ENCODE measurements at regions not wholly inside any gene's neighbourhood (a gene's known extent, or its start where the extent isn't known, plus 50 kb on each side); places are given as distances from the start of the nearest gene placed in this dataset.

DNA sequence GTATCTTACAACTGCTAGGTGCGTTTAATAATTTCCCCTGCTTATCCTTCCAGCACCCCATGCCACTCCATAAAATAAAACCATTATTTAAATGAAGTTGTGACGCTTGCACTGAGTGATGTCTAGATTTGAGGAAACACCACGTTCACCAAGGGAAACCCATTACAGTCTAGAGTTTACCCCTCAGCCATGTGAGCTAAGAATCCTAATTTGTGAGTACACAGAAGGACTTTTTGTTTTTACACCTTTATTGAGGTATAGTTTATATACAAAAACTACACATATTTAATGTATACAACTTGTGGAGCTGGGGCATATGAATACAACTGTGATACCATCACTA is 326.8 kb downstream of the RAPGEF2 start:
- no peak for DNase-seq (ENCODE audit: low spot score)
- CTCF ChIA-PET = no interaction called here
- Histone ChIP-seq H3K36me3 (ENCODE audit: insufficient read depth, low read length, poor library complexity, severe bottlenecking) (no peaks in the 10 kb centered on the region), H3K9me3 (ENCODE audit: low read depth, low read length, poor library complexity, severe bottlenecking) (no peaks in the 10 kb centered on the region), H3K27me3 (replicated peaks; ENCODE audit: insufficient read depth, low read depth, low read length, poor library complexity) (no peaks in the 10 kb centered on the region), H3K4me1 (ENCODE audit: insufficient read depth, low read length, poor library complexity, severe bottlenecking) (peaks cover 4% of the 10 kb centered on the region), H3K4me3 (ENCODE audit: low read depth, low read length, poor library complexity, severe bottlenecking) (no peak overlapping the region), H3K27ac (ENCODE audit: low read depth, low read length, poor library complexity, severe bottlenecking) (no peak overlapping the region)
- no TSS peak for BruUV-seq (replicated peaks)
- no peak for TF ChIP-seq EZH2 (IDR thresholded peaks at IDR 0.05; ENCODE audit: borderline replicate concordance, low read depth, low read length, poor library complexity, severe bottlenecking)
- TF ChIP-seq, protein P1, sequence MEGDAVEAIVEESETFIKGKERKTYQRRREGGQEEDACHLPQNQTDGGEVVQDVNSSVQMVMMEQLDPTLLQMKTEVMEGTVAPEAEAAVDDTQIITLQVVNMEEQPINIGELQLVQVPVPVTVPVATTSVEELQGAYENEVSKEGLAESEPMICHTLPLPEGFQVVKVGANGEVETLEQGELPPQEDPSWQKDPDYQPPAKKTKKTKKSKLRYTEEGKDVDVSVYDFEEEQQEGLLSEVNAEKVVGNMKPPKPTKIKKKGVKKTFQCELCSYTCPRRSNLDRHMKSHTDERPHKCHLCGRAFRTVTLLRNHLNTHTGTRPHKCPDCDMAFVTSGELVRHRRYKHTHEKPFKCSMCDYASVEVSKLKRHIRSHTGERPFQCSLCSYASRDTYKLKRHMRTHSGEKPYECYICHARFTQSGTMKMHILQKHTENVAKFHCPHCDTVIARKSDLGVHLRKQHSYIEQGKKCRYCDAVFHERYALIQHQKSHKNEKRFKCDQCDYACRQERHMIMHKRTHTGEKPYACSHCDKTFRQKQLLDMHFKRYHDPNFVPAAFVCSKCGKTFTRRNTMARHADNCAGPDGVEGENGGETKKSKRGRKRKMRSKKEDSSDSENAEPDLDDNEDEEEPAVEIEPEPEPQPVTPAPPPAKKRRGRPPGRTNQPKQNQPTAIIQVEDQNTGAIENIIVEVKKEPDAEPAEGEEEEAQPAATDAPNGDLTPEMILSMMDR (conservative IDR thresholded peaks at IDR 0.05; ENCODE audit: low read depth, low read length) = no peak
- POLR2A ChIA-PET (ENCODE audit: low non-redundant PET) = no interaction called here
- intact Hi-C loops (cut with micrococcal nuclease; ENCODE audit: unreplicated experiment) = no loop called here

DNA sequence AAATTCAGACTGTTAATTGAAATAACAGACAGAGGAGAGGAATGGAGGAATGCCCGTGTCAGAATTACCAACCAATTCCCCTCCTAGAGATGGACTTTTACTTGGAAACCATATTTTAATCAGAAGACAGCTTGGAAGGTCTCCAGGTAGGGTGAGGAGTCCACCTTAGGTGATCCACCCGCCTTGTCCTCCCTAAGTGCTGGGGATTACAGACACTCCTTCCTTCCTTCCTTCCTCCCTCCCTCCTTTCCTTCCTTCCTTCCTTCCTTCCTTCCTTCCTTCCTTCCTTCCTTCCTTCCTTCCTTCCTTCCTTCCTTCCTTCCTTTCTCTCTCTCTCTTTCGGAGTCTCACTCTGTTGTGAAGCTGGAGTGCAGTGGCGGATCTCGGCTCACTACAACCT is 328.0 kb downstream of the RAPGEF2 start:
- intact Hi-C loops (cut with micrococcal nuclease; ENCODE audit: unreplicated experiment) = no loop called here
- no peaks in the 10 kb centered on the region for H3K36me3 ChIP-seq (ENCODE audit: insufficient read depth, low read length, poor library complexity, severe bottlenecking)
- H3K27ac ChIP-seq (ENCODE audit: low read depth, low read length, poor library complexity, severe bottlenecking) = no peak overlapping the region
- CTCF ChIA-PET = no interaction called here
- H3K4me1 ChIP-seq (ENCODE audit: insufficient read depth, low read length, poor library complexity, severe bottlenecking) = peaks cover 11% of the 10 kb centered on the region
- TF ChIP-seq, protein P1 (conservative IDR thresholded peaks at IDR 0.05; ENCODE audit: low read depth, low read length) = no peak
- TF ChIP-seq EZH2 (IDR thresholded peaks at IDR 0.05; ENCODE audit: borderline replicate concordance, low read depth, low read length, poor library complexity, severe bottlenecking) = no peak
- POLR2A ChIA-PET (ENCODE audit: low non-redundant PET) = no interaction called here
- no peaks in the 10 kb centered on the region for H3K27me3 ChIP-seq (replicated peaks; ENCODE audit: insufficient read depth, low read depth, low read length, poor library complexity)
- DNase-seq (ENCODE audit: low spot score) = peak; percentile 70
- no peak overlapping the region for H3K4me3 ChIP-seq (ENCODE audit: low read depth, low read length, poor library complexity, severe bottlenecking)
- no TSS peak for BruUV-seq (replicated peaks)
- H3K9me3 ChIP-seq (ENCODE audit: low read depth, low read length, poor library complexity, severe bottlenecking) = no peaks in the 10 kb centered on the region

DNA sequence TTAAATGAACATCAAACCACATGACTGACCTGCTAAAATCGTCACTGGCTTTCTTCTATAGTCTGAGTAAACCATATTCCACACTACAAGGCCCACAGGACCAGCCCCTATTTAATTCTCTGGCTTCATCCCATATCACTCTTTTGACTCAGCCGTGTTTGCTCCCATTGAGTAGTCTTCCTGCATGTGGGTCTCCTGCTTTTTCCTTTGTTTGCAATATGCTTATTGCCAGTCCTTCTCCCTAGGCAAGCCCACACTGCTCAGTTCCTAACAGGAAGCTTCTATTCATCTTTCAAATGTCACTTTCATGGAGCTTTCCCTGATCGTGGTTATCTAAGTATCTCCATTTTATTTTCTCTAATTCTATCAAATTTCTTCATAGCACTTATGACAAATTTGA is 329.6 kb downstream of the RAPGEF2 start:
- CTCF ChIA-PET = no interaction called here
- no peaks in the 10 kb centered on the region for H3K9me3 ChIP-seq (ENCODE audit: low read depth, low read length, poor library complexity, severe bottlenecking)
- POLR2A ChIA-PET (ENCODE audit: low non-redundant PET) = no interaction called here
- H3K36me3 ChIP-seq (ENCODE audit: insufficient read depth, low read length, poor library complexity, severe bottlenecking) = no peaks in the 10 kb centered on the region
- H3K4me1 ChIP-seq (ENCODE audit: insufficient read depth, low read length, poor library complexity, severe bottlenecking) = peaks cover 12% of the 10 kb centered on the region
- H3K27me3 ChIP-seq (replicated peaks; ENCODE audit: insufficient read depth, low read depth, low read length, poor library complexity) = no peaks in the 10 kb centered on the region
- H3K4me3 ChIP-seq (ENCODE audit: low read depth, low read length, poor library complexity, severe bottlenecking) = no peak overlapping the region
- intact Hi-C loops (cut with micrococcal nuclease; ENCODE audit: unreplicated experiment) = no loop called here
- no peak for TF ChIP-seq EZH2 (IDR thresholded peaks at IDR 0.05; ENCODE audit: borderline replicate concordance, low read depth, low read length, poor library complexity, severe bottlenecking)
- TF ChIP-seq, protein P1 (conservative IDR thresholded peaks at IDR 0.05; ENCODE audit: low read depth, low read length) = no peak
- H3K27ac ChIP-seq (ENCODE audit: low read depth, low read length, poor library complexity, severe bottlenecking) = no peak overlapping the region
- BruUV-seq (replicated peaks) = no TSS peak
- peak; percentile 33 for DNase-seq (ENCODE audit: low spot score)

Measured in A673 (cell line).